ENCODE measurements at regions not wholly inside any gene's neighbourhood (a gene's known extent, or its start where the extent isn't known, plus 50 kb on each side); places are given as distances from the start of the nearest gene placed in this dataset.
"Not testable (repeated sequence)": the region's sequence is repeated elsewhere in the genome, so short reads cannot be mapped to it uniquely, and the experiment has no call there.

DNA sequence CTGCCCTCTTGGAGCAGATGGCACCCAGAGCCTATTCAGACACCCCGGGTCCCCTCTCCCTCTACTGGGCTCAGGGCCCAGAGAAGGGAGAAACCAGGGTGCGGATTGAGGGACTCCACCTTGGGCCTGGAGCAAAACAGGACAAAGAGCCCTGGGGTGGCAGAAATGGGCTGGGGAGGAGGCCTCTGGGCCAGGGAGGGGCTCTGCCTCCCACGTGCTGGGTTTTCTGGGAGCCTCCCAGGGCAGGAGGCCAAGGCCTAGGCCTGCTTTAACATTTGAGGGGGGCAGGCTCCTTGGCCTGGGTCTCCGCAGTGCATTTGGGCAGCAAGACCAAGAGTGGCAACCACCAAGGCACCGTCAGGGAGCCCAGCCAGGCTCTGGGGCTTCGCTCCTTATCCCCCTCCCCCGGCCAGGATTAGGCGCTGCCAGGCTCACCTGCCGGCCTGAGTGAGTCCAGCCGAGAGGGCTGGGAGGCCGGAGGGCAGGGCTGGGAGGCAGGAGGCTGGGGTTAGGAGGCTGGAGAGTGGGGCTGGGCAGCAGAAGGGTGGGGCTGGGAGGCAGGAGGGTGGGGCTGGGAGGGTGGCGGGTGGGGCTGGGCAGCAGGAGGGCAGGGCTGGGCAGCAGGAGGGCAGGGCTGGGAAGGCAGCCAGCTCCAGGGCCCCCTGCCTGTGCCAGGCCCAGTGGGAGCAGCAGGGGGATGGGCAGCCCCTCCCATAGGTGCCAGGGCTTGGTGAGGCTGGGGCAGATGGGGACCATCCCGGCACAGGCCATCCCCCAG is 101.8 kb upstream of the EIF5 start:
- no peak for DNase-seq

- no peak for DNase-seq
Observed at GRCh38 chr14:103232831-103233319, 101.2 kb upstream of the EIF5 start.

- no peak for DNase-seq
Observed at GRCh38 chr14:103233328-103233727, 100.7 kb upstream of the EIF5 start.

DNA sequence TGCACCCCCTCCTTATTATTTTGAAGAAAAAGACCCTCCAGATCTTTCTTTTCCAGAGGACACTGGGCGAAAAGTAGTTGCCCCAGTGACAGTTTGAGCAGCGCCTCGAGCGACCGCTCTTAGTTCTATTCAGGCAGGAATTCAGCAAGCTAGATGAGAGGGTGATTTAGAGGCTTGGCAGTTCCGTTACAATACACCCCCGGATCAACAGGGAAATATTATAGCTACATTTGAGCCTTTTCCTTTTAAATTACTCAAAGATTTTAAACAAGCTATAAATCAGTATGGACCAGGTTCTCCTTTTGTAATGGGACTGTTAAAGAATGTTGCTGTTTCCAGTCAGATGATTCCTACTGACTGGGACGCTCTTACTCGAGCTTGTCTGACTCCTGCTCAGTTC is 99.2 kb upstream of the EIF5 start:
- DNase-seq: not testable (repeated sequence)

- not testable (repeated sequence) for DNase-seq
Observed at GRCh38 chr14:103235506-103235905, 98.5 kb upstream of the EIF5 start.

DNA sequence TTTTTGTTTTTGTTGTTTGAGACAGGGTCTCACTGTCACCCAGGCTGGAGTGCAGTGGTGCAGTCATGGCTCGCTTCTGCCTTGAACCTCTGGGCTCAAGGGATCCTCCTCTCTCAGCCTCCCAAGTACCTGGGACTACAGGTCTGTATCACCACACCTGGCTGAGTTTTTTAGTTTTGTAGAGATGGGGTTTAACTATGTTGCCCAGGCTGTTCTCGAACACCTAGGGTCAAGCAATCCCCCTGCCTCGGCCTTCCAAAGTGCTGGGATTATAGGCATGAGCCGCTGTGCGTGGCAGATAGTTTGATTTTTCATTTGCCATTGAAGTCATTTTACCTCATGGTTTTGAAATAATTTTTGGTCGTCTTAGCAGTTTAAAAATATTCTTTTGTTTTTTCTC is 94.3 kb upstream of the EIF5 start:
- no peak for DNase-seq

DNA sequence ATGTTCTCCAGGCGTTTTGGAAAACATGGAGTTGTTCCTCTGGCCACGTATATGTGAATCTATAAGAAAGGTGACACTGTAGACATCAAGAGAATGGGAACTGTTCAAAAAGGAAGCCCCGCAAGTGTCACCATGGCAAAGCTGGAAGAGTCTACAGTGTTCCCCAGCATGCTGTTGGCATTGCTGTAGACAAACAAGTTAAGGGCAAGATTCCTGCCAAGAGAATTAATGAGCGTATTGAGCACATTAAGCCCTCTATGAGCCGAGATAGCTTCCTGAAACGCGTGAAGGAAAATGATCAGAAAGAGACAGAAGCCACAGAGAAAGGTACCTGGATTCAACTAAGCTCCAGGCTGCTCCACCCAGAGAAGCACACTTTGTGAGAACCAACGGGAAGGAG is 92.5 kb upstream of the EIF5 start:
- DNase-seq: no peak

GRCh38 chr14:103243764-103244737 is 90.0 kb upstream of the EIF5 start:
- no peak for DNase-seq

- DNase-seq: not testable (repeated sequence)
Observed at GRCh38 chr14:103245624-103246031, 88.4 kb upstream of the EIF5 start.

- DNase-seq: no peak
Observed at GRCh38 chr14:103246070-103246469, 88.0 kb upstream of the EIF5 start.

- no peak for DNase-seq
Observed at GRCh38 chr14:103247169-103247606, 86.8 kb upstream of the EIF5 start.

DNA sequence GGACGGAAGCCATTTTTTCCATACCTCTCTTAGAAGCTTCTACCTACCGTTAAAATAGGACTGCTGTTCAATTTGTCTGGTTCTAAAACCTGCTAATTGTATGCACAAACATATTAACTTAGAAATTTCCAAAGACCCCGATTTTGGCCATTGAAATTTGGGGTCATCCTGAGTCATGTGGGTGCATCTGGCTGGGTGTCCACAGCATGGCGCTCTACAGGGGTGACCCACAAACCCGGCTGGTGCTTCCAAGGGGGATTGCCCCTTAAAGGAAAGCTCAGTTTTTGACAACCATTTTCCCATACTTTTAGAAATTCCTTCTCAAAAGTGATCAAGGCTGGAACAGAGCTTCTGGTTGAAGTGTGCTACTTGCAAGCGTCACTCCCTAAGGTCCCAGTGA is 83.9 kb upstream of the EIF5 start:
- DNase-seq: no peak

GRCh38 chr14:103250874-103251273 is 83.2 kb upstream of the EIF5 start:
- DNase-seq: no peak

DNA sequence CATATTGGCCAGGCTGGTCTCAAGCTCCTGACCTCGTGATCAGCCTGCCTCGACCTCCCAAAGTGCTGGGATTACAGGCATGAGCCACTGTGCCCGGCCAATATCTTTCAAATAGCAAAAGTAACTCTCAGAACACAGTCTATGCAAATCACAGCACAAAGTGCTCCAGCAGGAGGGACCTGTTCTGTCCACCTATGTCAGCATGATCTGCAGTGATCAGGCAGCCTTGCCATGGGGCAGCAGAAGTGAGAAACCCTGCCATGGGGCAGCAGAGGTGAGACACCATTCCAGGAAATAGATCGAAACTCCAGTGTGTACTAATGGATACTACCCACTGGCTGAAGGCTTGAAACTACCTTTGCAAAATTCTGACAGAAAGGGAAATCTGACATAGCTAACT is 78.5 kb upstream of the EIF5 start:
- DNase-seq: no peak

DNA sequence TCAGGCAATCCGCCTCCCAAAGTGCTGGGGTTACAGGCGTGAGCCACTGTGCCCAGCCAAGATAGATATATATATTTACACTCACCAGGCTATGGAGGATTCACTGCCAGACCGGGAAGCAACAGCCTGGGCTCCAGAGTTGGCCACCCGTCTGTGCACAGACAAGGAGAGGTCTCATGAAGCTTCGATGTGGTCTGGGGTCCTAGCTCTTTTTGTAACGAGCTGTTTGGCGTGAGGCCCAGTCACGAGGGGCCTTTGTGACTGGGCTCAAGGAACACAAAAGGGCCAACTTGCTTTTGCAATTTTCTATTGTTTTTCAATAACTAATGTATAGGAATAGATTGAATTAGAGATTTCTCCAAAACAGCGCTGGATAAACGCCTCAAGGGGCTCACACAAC is 77.6 kb upstream of the EIF5 start:
- no peak for DNase-seq

DNA sequence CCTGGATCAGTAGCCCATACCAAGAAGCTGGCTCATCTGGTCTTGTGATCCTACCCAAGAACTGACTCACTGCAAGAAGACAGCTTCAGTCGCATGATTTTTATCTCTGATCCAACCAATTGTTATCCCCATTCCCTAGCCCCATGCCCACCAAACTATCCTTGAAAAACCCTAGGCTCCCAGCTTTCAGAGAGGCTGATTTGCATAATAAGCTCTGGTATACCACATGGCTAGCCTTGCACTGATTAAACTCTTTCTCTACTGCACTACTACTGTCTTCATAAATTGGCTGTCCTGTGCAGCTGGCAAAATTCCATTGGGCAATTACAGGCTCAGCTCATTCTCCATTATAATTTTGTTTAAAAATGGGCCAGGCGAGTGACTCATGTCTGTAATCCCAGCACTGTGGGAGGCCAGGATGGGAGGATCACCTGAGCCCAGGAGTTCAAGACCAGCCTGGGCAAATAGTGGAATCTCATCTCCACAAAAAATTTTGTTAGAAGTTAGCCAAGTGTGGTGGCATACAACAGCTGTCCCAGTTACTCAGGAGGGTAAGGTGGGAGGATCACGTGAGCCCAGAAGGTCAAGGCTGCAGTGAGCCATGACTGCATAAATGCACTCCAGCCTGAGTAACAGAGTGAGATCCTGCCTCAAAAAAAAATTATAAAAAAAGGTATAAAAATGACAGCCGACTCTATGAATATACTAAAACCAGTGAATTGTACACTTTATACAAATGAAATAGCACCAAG is 76.7 kb upstream of the EIF5 start:
- DNase-seq: no peak

DNA sequence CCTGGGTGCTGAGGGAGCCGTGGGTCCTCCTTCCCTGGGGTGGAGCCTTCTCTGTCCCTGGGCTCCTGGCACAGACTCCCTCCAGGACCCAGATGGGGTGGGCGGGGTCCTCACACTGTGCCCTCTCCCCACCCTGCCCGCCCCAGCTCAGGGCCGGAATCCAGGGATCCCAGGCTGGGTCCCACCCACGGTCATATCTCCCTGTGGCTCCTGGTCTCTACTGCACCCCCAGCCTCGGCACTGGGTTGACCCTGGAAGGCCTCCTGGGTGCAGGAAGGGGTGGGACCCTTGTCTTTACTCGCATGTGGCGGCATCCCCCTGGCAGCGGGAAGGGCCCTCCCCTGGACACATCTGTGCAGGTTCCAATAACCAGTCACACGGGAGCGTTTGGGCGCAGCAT is 75.8 kb upstream of the EIF5 start:
- no peak for DNase-seq

- no peak for DNase-seq
Observed at GRCh38 chr14:103259184-103259583, 74.9 kb upstream of the EIF5 start.

DNA sequence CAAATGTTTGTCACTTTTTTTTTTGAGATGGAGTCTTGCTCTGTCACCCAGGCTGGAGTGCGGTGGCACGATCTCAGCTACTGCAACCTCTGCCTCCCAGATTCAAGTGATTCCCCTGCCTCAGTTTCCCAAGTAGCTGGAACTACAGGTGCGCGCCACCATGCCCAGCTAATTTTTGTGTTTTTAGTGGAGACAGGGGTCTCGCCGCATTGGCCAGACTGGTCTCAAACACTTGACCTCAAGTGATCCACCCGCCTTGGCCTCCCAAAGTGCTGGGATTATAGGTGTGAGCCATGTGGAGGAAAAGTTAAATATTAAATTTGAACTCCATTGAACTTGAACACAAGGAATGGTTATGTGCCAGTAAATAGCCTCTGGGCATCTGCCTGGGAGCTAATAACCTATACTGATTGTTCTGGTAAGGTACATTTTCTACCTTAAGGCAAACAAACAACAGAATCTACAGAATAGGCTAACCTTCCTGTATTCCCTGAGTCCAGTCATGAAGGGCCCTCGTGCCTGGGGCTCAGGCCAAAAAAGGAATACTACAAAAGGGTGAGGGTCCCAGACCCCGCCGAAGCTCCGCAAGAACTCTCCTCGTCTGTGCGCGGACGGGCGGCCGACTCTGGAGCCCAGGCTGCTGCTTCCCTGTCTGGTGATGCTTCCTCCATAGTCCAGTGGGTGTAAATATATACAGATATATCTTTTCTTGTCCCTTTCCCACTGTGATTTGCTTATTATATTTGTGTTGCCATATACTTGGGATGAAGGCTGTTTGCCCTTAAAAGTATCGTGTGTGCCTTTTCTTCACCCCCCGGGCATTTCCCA is 74.0 kb upstream of the EIF5 start:
- no peak for DNase-seq

- no peak for DNase-seq
Observed at GRCh38 chr14:103260629-103261124, 73.4 kb upstream of the EIF5 start.

DNA sequence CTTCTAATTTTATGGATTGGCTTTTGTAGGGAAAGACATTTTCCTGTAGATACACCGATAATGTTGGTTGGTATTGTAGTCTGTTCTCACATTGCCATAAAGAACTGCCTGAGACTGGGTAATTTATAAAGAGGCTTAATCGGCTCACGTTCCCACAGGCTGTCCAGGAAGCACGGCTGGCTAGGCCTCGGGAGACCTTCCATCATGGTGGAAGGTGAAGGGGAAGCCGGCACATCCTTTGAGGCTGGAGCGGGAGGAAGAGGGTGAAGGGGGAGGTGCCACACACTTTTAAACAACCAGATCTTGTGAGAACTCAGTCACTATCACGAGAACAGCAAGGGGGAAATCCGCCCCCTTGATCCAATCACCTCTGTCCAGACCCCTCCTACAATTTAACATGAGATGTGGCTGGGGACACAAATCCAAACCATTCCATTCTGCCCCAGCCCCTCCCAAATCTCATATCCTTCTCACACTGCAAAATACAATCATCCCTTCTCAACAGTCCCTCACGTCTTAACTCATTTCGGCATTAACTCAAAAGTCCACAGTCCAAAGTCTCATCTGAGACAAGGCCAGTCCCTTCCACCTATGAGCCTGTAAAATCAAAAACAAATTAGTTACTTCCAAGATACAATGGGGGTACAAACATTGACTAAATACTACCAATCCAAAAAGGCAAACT is 66.7 kb upstream of the EIF5 start:
- no peak for DNase-seq
